ENCODE measurements at regions not wholly inside any gene's neighbourhood (a gene's known extent, or its start where the extent isn't known, plus 50 kb on each side); places are given as distances from the start of the nearest gene placed in this dataset.

- Histone ChIP-seq H3K4me1 (peaks cover 18% of the 10 kb centered on the region), H3K27ac (no peak overlapping the region), H3K9me3 (no peaks in the 10 kb centered on the region), H3K36me3 (ENCODE audit: low read depth, missing control alignments) (no peaks in the 10 kb centered on the region), H3K4me3 (peak overlapping the region; percentile 21 to 31), H3K27me3 (no peaks in the 10 kb centered on the region)
- peak; percentile 84 for DNase-seq
- intact Hi-C loops (cut with DNase I; ENCODE audit: low total_unique reads) = loop anchor here (10.0 kb wide), 1 partner anchor 781 kb away; no protein-coding TSS in a partner anchor
- TF ChIP-seq CTCF (IDR thresholded peaks at IDR 0.05) = peak; percentile 78 to 90 (median 82)
- no peak for TF ChIP-seq POLR2A (IDR thresholded peaks at IDR 0.05)
- WGBS, 2 donors = 6% methylated on average over 30 to 64 of the region's 67 CpGs
Observed at GRCh38 chr3:127455541-127456450, 134.7 kb downstream of the TPRA1 start.

GRCh38 chr3:127454968-127455367 lies 135.6 kb downstream of the TPRA1 start:
- no peaks in the 10 kb centered on the region for H3K9me3 ChIP-seq
- H3K27ac ChIP-seq = no peak overlapping the region
- intact Hi-C loops (cut with DNase I; ENCODE audit: low total_unique reads) = loop anchor here (10.0 kb wide), 1 partner anchor 780 kb away; no protein-coding TSS in a partner anchor
- no peak overlapping the region for H3K4me3 ChIP-seq
- TF ChIP-seq CTCF (IDR thresholded peaks at IDR 0.05) = no peak
- TF ChIP-seq POLR2A (IDR thresholded peaks at IDR 0.05) = no peak
- H3K36me3 ChIP-seq (ENCODE audit: low read depth, missing control alignments) = no peaks in the 10 kb centered on the region
- DNase-seq = no peak
- WGBS, 2 donors = 60 to 81% methylated on average over 7 to 8 of the region's 8 CpGs
- no peaks in the 10 kb centered on the region for H3K27me3 ChIP-seq
- H3K4me1 ChIP-seq = peaks cover 18% of the 10 kb centered on the region

- intact Hi-C loops (cut with DNase I; ENCODE audit: low total_unique reads) = loop anchor here (10.0 kb wide), 1 partner anchor 779 kb away; no protein-coding TSS in a partner anchor
- TF ChIP-seq CTCF (IDR thresholded peaks at IDR 0.05) (no peak), POLR2A (IDR thresholded peaks at IDR 0.05) (no peak)
- Histone ChIP-seq H3K4me1 (peaks cover 18% of the 10 kb centered on the region), H3K4me3 (no peak overlapping the region), H3K27me3 (no peaks in the 10 kb centered on the region), H3K27ac (no peak overlapping the region), H3K9me3 (no peaks in the 10 kb centered on the region), H3K36me3 (ENCODE audit: low read depth, missing control alignments) (no peaks in the 10 kb centered on the region)
- no peak for DNase-seq
- WGBS, 2 donors = 67 to 100% methylated on average over 1 of the region's 1 CpG
Observed at GRCh38 chr3:127454051-127454450, 136.5 kb downstream of the TPRA1 start.

GRCh38 chr3:127452321-127452821 lies 138.2 kb downstream of the TPRA1 start:
- no peak overlapping the region for H3K27ac ChIP-seq
- no peak overlapping the region for H3K4me3 ChIP-seq
- no peak for TF ChIP-seq POLR2A (IDR thresholded peaks at IDR 0.05)
- no peak for TF ChIP-seq CTCF (IDR thresholded peaks at IDR 0.05)
- intact Hi-C loops (cut with DNase I; ENCODE audit: low total_unique reads) = loop anchor here (10.0 kb wide), 1 partner anchor 778 kb away; no protein-coding TSS in a partner anchor
- no peaks in the 10 kb centered on the region for H3K36me3 ChIP-seq (ENCODE audit: low read depth, missing control alignments)
- H3K4me1 ChIP-seq = peaks cover 17% of the 10 kb centered on the region
- H3K9me3 ChIP-seq = no peaks in the 10 kb centered on the region
- 77 to 82% methylated on average over 3 to 7 of the region's 7 CpGs for WGBS, 2 donors
- DNase-seq = no peak
- no peaks in the 10 kb centered on the region for H3K27me3 ChIP-seq

All from testis (tissue), 2 donors.